Stimulated activated CD8-positive, alpha-beta memory T cell treated with anti-CD3 and anti-CD28 coated beads, Interleukin-12 subunit alpha, Interleukin-12 subunit beta, amount 100 ng/mL, for 1 hour (primary cell): ENCODE measurements at regions not wholly inside any gene's neighbourhood (a gene's known extent, or its start where the extent isn't known, plus 50 kb on each side); places are given as distances from the start of the nearest gene placed in this dataset.

ENCODE experiments used
- DNase-seq: peaks from one replicate; pipeline ENCODE4 v3.0.0-alpha.2; 2020; ENCODE audit warnings: low read depth

- DNase-seq: no peak
Observed at GRCh38 chr6:110537208-110538123, 61.1 kb upstream of the SLC22A16 start.

GRCh38 chr6:110534731-110535492 lies 58.5 kb upstream of the SLC22A16 start:
- no peak for DNase-seq

- DNase-seq: no peak
Observed at GRCh38 chr6:110532431-110532830, 56.0 kb upstream of the SLC22A16 start.

GRCh38 chr6:110530671-110531070 lies 54.3 kb upstream of the SLC22A16 start:
- DNase-seq: no peak

GRCh38 chr6:110529907-110530306 lies 53.5 kb upstream of the SLC22A16 start:
- DNase-seq: no peak

GRCh38 chr6:110529355-110529754 lies 52.9 kb upstream of the SLC22A16 start:
- DNase-seq: no peak

GRCh38 chr6:110528930-110529325 lies 52.5 kb upstream of the SLC22A16 start:
- DNase-seq: no peak

GRCh38 chr6:110528101-110528929 lies 51.9 kb upstream of the SLC22A16 start:
- peak; percentile 12 for DNase-seq

GRCh38 chr6:110527516-110527915 lies 51.1 kb upstream of the SLC22A16 start:
- no peak for DNase-seq

GRCh38 chr6:110526726-110527125 lies 50.3 kb upstream of the SLC22A16 start:
- no peak for DNase-seq
